Ovary (tissue), 3 donors: ENCODE measurements at regions not wholly inside any gene's neighbourhood (a gene's known extent, or its start where the extent isn't known, plus 50 kb on each side); places are given as distances from the start of the nearest gene placed in this dataset.

ENCODE experiments used
- POLR2A ChIP-seq: fragments of 450-650 bp; IDR thresholded peaks from one replicate; pipeline ENCODE4 v1.6.1; 2017; ENCODE audit warnings: antibody characterized with exemption, mild to moderate bottlenecking, moderate library complexity
- TF ChIP-seq, protein P1 (sequence below), 3 donors: fragments of 450-650 bp in 2 of 3; fragments of 200-600 bp in 1 of 3; IDR thresholded peaks; one replicate each; pipeline versions ENCODE4 v1.5.1 to v1.8.0; 2016 to 2022; ENCODE audit warnings: antibody characterized with exemption in 3 of 3, mild to moderate bottlenecking in 1 of 3
- donor health status: DM: no; HTN: no; CAD: no.

DNA sequence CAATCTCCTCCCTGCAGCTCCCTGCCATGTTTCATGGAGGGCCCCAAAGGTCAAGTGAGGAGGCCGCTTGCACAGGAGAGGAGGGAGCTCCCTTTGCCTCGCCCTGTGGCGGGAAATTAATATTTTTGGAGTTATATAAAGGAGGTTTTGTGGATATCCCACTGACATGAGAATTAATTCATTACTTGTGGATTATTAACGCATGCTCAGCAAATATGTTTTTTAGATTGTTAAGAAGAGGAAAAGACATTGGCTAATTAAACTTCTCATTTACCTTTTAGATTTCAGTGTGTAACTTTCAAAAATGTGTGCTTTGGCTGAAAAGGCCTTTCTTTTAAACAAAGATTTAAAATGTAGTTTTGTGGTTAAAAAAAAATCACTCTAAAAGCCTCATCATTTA lies 474.0 kb downstream of the SOCS6 start:
- TF ChIP-seq, protein P1, sequence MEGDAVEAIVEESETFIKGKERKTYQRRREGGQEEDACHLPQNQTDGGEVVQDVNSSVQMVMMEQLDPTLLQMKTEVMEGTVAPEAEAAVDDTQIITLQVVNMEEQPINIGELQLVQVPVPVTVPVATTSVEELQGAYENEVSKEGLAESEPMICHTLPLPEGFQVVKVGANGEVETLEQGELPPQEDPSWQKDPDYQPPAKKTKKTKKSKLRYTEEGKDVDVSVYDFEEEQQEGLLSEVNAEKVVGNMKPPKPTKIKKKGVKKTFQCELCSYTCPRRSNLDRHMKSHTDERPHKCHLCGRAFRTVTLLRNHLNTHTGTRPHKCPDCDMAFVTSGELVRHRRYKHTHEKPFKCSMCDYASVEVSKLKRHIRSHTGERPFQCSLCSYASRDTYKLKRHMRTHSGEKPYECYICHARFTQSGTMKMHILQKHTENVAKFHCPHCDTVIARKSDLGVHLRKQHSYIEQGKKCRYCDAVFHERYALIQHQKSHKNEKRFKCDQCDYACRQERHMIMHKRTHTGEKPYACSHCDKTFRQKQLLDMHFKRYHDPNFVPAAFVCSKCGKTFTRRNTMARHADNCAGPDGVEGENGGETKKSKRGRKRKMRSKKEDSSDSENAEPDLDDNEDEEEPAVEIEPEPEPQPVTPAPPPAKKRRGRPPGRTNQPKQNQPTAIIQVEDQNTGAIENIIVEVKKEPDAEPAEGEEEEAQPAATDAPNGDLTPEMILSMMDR (IDR thresholded peaks at IDR 0.05): no peak
- TF ChIP-seq POLR2A: no peak
